ENCODE measurements at regions not wholly inside any gene's neighbourhood (a gene's known extent, or its start where the extent isn't known, plus 50 kb on each side); places are given as distances from the start of the nearest gene placed in this dataset.

GRCh38 chr14:100381395-100382105, 58.4 kb downstream of the SLC25A47 start:
- Histone ChIP-seq H3K4me1 (peaks cover 12% of the 10 kb centered on the region), H3K9me3 (no peaks in the 10 kb centered on the region), H3K4me3 (no peak overlapping the region), H3K36me3 (no peaks in the 10 kb centered on the region), H3K27me3 (no peaks in the 10 kb centered on the region), H3K27ac (no peak overlapping the region)
- intact Hi-C loops (cut with DNase I): loop anchor here (5.0 to 10.0 kb wide), 2 partner anchors 139 to 1243 kb away; no protein-coding TSS in a partner anchor
- TF ChIP-seq POLR2AphosphoS5 (IDR thresholded peaks at IDR 0.05; ENCODE audit: insufficient read depth in 1 of 2, low read depth in 1 of 2) (no peak), POLR2A (IDR thresholded peaks at IDR 0.05) (no peak), CTCF (IDR thresholded peaks at IDR 0.05) (no peak)
- DNase-seq (ENCODE audit: extremely low spot score in 2 of 2): peak in 1 of 2 donors; percentile 47

GRCh38 chr14:100382106-100382455, 58.9 kb downstream of the SLC25A47 start:
- intact Hi-C loops (cut with DNase I): loop anchor here (5.0 to 10.0 kb wide), 2 partner anchors 140 to 1243 kb away; no protein-coding TSS in a partner anchor

GRCh38 chr14:100383727-100384158, 60.6 kb downstream of the SLC25A47 start:
- intact Hi-C loops (cut with DNase I): loop anchor here (5.0 to 10.0 kb wide), 2 partner anchors 141 to 1241 kb away; no protein-coding TSS in a partner anchor
- no peak for DNase-seq (ENCODE audit: extremely low spot score in 2 of 2)

More at GRCh38 chr14:100382106-100382455, 58.9 kb downstream of the SLC25A47 start:
- DNase-seq (ENCODE audit: extremely low spot score in 2 of 2): peak in 1 of 2 donors; percentile 81
- TF ChIP-seq CTCF (IDR thresholded peaks at IDR 0.05): no peak
- no peak for TF ChIP-seq POLR2AphosphoS5 (IDR thresholded peaks at IDR 0.05; ENCODE audit: insufficient read depth in 1 of 2, low read depth in 1 of 2)
- TF ChIP-seq POLR2A (IDR thresholded peaks at IDR 0.05): no peak
- Histone ChIP-seq H3K27me3 (no peaks in the 10 kb centered on the region), H3K36me3 (no peaks in the 10 kb centered on the region), H3K4me1 (peaks cover 7% of the 10 kb centered on the region), H3K9me3 (no peaks in the 10 kb centered on the region), H3K27ac (no peak overlapping the region), H3K4me3 (no peak overlapping the region)

GRCh38 chr14:100384277-100384676, 61.1 kb downstream of the SLC25A47 start:
- peaks cover 11% of the 10 kb centered on the region for H3K4me1 ChIP-seq
- H3K27me3 ChIP-seq: no peaks in the 10 kb centered on the region
- no peak overlapping the region for H3K4me3 ChIP-seq
- no peak overlapping the region for H3K27ac ChIP-seq
- TF ChIP-seq POLR2A (IDR thresholded peaks at IDR 0.05): no peak
- TF ChIP-seq POLR2AphosphoS5 (IDR thresholded peaks at IDR 0.05; ENCODE audit: insufficient read depth in 1 of 2, low read depth in 1 of 2): no peak
- TF ChIP-seq CTCF (IDR thresholded peaks at IDR 0.05): no peak
- intact Hi-C loops (cut with DNase I): loop anchor here (5.0 to 10.0 kb wide), 2 partner anchors 142 to 1241 kb away; no protein-coding TSS in a partner anchor
- no peaks in the 10 kb centered on the region for H3K36me3 ChIP-seq
- H3K9me3 ChIP-seq: no peaks in the 10 kb centered on the region
- no peak for DNase-seq (ENCODE audit: extremely low spot score in 2 of 2)

More at GRCh38 chr14:100383727-100384158, 60.6 kb downstream of the SLC25A47 start:
- no peak overlapping the region for H3K27ac ChIP-seq
- peaks cover 5% of the 10 kb centered on the region for H3K4me1 ChIP-seq
- no peaks in the 10 kb centered on the region for H3K9me3 ChIP-seq
- peak; percentile 51 to 64 (median 61) for TF ChIP-seq CTCF (IDR thresholded peaks at IDR 0.05)
- TF ChIP-seq POLR2A (IDR thresholded peaks at IDR 0.05): no peak
- H3K27me3 ChIP-seq: no peaks in the 10 kb centered on the region
- H3K36me3 ChIP-seq: no peaks in the 10 kb centered on the region
- no peak overlapping the region for H3K4me3 ChIP-seq
